GM10266 (cell line): ENCODE measurements at regions not wholly inside any gene's neighbourhood (a gene's known extent, or its start where the extent isn't known, plus 50 kb on each side); places are given as distances from the start of the nearest gene placed in this dataset.

Source experiments
- DNase-seq: peaks from one replicate; pipeline ENCODE4 v3.0.0; 2012; ENCODE audit errors: extremely low spot score
- CTCF ChIP-seq: IDR thresholded peaks from 2 replicates; pipeline ENCODE4 v1.5.1; 2012; ENCODE audit warnings: mild to moderate bottlenecking, low read depth; ENCODE audit not compliant: control insufficient read depth, insufficient read depth; ENCODE audit errors: missing control alignments

GRCh38 chr9:80701061-80701460, 988.3 kb downstream of the TLE1 start:
- TF ChIP-seq CTCF = no peak
- no peak for DNase-seq

- TF ChIP-seq CTCF = no peak
- DNase-seq = no peak
Observed at GRCh38 chr9:80699511-80699998, 989.8 kb downstream of the TLE1 start.

GRCh38 chr9:80698725-80699410, 990.5 kb downstream of the TLE1 start:
- no peak for TF ChIP-seq CTCF
- DNase-seq = no peak

GRCh38 chr9:80692751-80693150, 996.6 kb downstream of the TLE1 start:
- no peak for TF ChIP-seq CTCF
- no peak for DNase-seq

- no peak for DNase-seq
- TF ChIP-seq CTCF = no peak
Observed at GRCh38 chr9:80691229-80691628, 998.1 kb downstream of the TLE1 start.

GRCh38 chr9:80690349-80690939, 998.9 kb downstream of the TLE1 start:
- DNase-seq = no peak
- no peak for TF ChIP-seq CTCF

- TF ChIP-seq CTCF = no peak
- no peak for DNase-seq
Observed at GRCh38 chr9:80679916-80680315, 1009.4 kb downstream of the TLE1 start.
